WTC11 (cell line): ENCODE measurements at regions not wholly inside any gene's neighbourhood (a gene's known extent, or its start where the extent isn't known, plus 50 kb on each side); places are given as distances from the start of the nearest gene placed in this dataset.

ENCODE experiments used
- ATAC-seq: fragments of 200-7000 bp; cut with Tn5 transposase; 2 replicates; pipeline ENCODE4 v1.10.0; 2021; ENCODE audit warnings: mild to moderate bottlenecking, moderate library complexity
- CTCF ChIA-PET: fragments of 300-600 bp; sonication (Branson Sonifier 250); formaldehyde crosslinking; loops from one replicate; lab custom pipeline; 2021; ENCODE audit warnings: antibody characterized with exemption; lab: Charles Lee
- POLR2A ChIA-PET: fragments of 350-600 bp; sonication (Branson Sonifier 250); formaldehyde crosslinking; loops from one replicate; lab custom pipeline; 2021; ENCODE audit warnings: antibody characterized with exemption; lab: Charles Lee
- DNase-seq: peaks from one replicate; pipeline ENCODE4 v3.0.0; 2021; ENCODE audit warnings: low spot score
- H3K27ac Mint-ChIP-seq: 2 replicates; pipeline ENCODE4 v1.8.0; 2021; ENCODE audit warnings: mixed read lengths
- H3K27me3 Mint-ChIP-seq: 2 replicates; pipeline ENCODE4 v1.8.0; 2021; ENCODE audit warnings: low read depth, mild to moderate bottlenecking, moderate library complexity, mixed read lengths
- H3K36me3 Mint-ChIP-seq: 2 replicates; pipeline ENCODE4 v1.8.0; 2021; ENCODE audit warnings: mixed read lengths
- H3K4me1 Mint-ChIP-seq: 2 replicates; pipeline ENCODE4 v1.8.0; 2022; ENCODE audit warnings: mixed read lengths
- H3K4me3 Mint-ChIP-seq: 2 replicates; pipeline ENCODE4 v1.8.0; 2021; ENCODE audit warnings: mild to moderate bottlenecking, moderate library complexity, mixed read lengths
- H3K9me3 Mint-ChIP-seq: 2 replicates; pipeline ENCODE4 v1.8.0; 2021; ENCODE audit warnings: mixed read lengths
- CREB1 ChIP-seq: sonication (generic); formaldehyde crosslinking; IDR thresholded peaks from 2 replicates; pipeline ENCODE4 v1.8.0; 2023; ENCODE audit warnings: mild to moderate bottlenecking, missing genetic modification reagents
- FOXP1 ChIP-seq: sonication (generic); formaldehyde crosslinking; IDR thresholded peaks from 2 replicates; pipeline ENCODE4 v1.8.0; 2022; ENCODE audit warnings: missing genetic modification reagents, mild to moderate bottlenecking, moderate library complexity, borderline replicate concordance
- GABPB1 ChIP-seq: sonication (generic); formaldehyde crosslinking; IDR thresholded peaks from 2 replicates; pipeline ENCODE4 v1.8.1; 2023; ENCODE audit warnings: mild to moderate bottlenecking, missing genetic modification reagents
- NFATC4 ChIP-seq: fragments of 250-450 bp; sonication (Bioruptor Pico); IDR thresholded peaks from 2 replicates; pipeline ENCODE4 v1.9.0; 2021; ENCODE audit warnings: mild to moderate bottlenecking
- NFE2L1 ChIP-seq: sonication (generic); formaldehyde crosslinking; IDR thresholded peaks from 2 replicates; pipeline ENCODE4 v1.8.1; 2023; ENCODE audit warnings: missing genetic modification reagents
- OVOL2 ChIP-seq: fragments of 250-450 bp; sonication (Bioruptor Pico); IDR thresholded peaks from 2 replicates; pipeline ENCODE4 v1.9.0; 2021; ENCODE audit warnings: mild to moderate bottlenecking, borderline replicate concordance
- ZNF416 ChIP-seq: fragments of 250-450 bp; sonication (Bioruptor Pico); IDR thresholded peaks from 2 replicates; pipeline ENCODE4 v1.9.0; 2021; ENCODE audit warnings: mild to moderate bottlenecking, inconsistent platforms
- ZNF423 ChIP-seq: fragments of 250-450 bp; sonication (Bioruptor Pico); IDR thresholded peaks from 2 replicates; pipeline ENCODE4 v2.1.2; 2022; ENCODE audit warnings: mild to moderate bottlenecking, moderate library complexity
- ZNF671 ChIP-seq: fragments of 250-450 bp; sonication (Bioruptor Pico); IDR thresholded peaks from 2 replicates; pipeline ENCODE4 v1.8.0; 2021; ENCODE audit warnings: mild to moderate bottlenecking
- TF ChIP-seq, protein P1 (sequence below): sonication (generic); formaldehyde crosslinking; IDR thresholded peaks from 2 replicates; pipeline ENCODE4 v1.8.0; 2022; ENCODE audit warnings: missing genetic modification reagents
- TF ChIP-seq, protein P2 (sequence below): fragments of 250-450 bp; sonication (Bioruptor Pico); IDR thresholded peaks from 2 replicates; pipeline ENCODE4 v1.9.0; 2021; ENCODE audit warnings: mild to moderate bottlenecking, borderline replicate concordance
- TF ChIP-seq, protein P3 (sequence below): sonication (generic); formaldehyde crosslinking; IDR thresholded peaks from 2 replicates; pipeline ENCODE4 v1.8.0; 2023; ENCODE audit warnings: mild to moderate bottlenecking, missing genetic modification reagents
- TF ChIP-seq, protein P4 (sequence below): sonication (generic); formaldehyde crosslinking; IDR thresholded peaks from 2 replicates; pipeline ENCODE4 v1.8.1; 2022; ENCODE audit warnings: missing genetic modification reagents, borderline replicate concordance
- TF ChIP-seq, protein P5 (sequence below): sonication (generic); formaldehyde crosslinking; IDR thresholded peaks from 2 replicates; pipeline ENCODE4 v1.8.1; 2022; ENCODE audit warnings: low read depth, mild to moderate bottlenecking, moderate library complexity, missing genetic modification reagents, borderline replicate concordance
- TF ChIP-seq, protein P6 (sequence below): sonication (generic); formaldehyde crosslinking; conservative IDR thresholded peaks from 2 replicates; pipeline ENCODE4 v1.8.1; 2022; ENCODE audit warnings: mild to moderate bottlenecking, missing genetic modification reagents

DNA sequence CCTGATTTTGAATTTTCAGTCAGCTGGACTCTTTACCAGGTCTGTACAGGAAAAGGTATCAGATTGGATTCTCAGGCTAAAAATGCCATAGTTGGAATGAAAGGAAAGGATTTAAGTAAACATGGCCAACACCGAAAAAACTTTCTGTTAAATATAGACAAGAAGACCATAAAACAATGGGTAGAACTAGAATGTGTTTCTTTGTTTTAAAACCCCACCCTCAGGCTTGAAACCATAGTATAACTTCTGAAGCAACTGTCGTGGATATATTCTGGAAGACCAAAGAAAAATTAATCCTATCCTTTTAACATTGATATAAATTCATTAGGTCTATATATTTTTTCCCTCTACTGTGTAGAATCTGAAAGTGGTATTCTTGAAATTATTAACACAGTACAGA lies 118.6 kb upstream of the HAPLN1 start:
- H3K9me3 Mint-ChIP-seq, result no peaks in the 10 kb centered on the region
- ATAC-seq (no peak), DNase-seq (no peak)
- H3K27ac Mint-ChIP-seq, result no peak overlapping the region
- CTCF ChIA-PET, result no interaction called here
- no peaks in the 10 kb centered on the region for H3K4me1 Mint-ChIP-seq
- H3K27me3 Mint-ChIP-seq, result no peaks in the 10 kb centered on the region
- no peak overlapping the region for H3K4me3 Mint-ChIP-seq
- TF ChIP-seq, protein P1, sequence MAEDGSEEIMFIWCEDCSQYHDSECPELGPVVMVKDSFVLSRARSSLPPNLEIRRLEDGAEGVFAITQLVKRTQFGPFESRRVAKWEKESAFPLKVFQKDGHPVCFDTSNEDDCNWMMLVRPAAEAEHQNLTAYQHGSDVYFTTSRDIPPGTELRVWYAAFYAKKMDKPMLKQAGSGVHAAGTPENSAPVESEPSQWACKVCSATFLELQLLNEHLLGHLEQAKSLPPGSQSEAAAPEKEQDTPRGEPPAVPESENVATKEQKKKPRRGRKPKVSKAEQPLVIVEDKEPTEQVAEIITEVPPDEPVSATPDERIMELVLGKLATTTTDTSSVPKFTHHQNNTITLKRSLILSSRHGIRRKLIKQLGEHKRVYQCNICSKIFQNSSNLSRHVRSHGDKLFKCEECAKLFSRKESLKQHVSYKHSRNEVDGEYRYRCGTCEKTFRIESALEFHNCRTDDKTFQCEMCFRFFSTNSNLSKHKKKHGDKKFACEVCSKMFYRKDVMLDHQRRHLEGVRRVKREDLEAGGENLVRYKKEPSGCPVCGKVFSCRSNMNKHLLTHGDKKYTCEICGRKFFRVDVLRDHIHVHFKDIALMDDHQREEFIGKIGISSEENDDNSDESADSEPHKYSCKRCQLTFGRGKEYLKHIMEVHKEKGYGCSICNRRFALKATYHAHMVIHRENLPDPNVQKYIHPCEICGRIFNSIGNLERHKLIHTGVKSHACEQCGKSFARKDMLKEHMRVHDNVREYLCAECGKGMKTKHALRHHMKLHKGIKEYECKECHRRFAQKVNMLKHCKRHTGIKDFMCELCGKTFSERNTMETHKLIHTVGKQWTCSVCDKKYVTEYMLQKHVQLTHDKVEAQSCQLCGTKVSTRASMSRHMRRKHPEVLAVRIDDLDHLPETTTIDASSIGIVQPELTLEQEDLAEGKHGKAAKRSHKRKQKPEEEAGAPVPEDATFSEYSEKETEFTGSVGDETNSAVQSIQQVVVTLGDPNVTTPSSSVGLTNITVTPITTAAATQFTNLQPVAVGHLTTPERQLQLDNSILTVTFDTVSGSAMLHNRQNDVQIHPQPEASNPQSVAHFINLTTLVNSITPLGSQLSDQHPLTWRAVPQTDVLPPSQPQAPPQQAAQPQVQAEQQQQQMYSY, result no peak
- no peak for TF ChIP-seq FOXP1 (CRISPR knock-in tag)
- POLR2A ChIA-PET, result no interaction called here
- H3K36me3 Mint-ChIP-seq, result no peaks in the 10 kb centered on the region

DNA sequence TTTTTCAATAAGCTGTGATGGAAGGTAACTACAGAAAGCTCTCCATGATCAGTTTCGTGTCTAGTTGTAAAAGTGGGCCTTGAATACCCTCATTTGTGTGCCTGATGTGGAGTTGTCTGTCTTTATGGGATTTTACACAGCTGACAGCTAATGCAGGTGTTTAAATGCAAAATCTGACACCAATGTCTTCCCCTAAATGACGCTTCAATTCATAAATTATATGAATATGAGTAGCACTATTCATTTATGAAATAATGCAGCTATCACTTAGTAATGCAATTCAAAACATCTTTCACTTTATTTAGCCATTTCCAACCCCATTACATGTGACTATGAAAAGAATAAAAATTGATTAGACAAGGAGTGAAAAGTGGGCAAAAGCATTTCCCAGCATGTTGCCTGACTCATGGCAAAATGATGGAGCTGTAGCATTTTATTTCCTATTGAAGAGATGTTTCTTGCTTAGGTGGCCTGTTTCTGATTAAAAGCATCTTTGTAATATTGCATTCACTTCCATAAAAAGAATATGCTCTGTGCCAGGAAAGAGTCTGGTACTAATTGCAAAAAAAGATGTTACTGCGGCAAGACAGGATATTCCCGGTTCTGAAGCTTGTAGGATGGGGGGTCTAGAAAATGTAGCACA lies 116.7 kb upstream of the HAPLN1 start:
- ATAC-seq, result no peak

DNA sequence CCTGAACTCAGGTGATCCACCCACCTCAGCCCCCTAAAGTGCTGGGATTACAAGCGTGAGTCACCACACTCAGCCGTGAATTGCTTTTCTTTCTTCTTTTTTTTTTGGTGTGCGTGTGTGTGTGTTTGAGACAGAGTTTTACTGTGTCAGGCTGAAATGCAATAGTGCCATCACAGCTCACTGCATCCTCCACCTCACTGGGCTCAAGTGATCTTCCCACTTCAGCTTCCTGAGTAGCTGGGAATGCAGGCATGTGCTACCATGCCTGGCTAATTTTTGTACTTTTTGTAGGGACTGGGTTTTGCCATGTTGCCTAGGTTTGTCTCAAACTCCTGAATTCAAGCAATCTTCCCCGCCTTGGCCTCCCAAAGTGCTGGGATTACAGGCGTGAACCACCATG lies 113.7 kb upstream of the HAPLN1 start:
- Mint-ChIP-seq H3K36me3 (no peaks in the 10 kb centered on the region), H3K27ac (no peak overlapping the region), H3K4me3 (no peak overlapping the region), H3K4me1 (no peaks in the 10 kb centered on the region), H3K9me3 (peaks cover 10% of the 10 kb centered on the region), H3K27me3 (no peaks in the 10 kb centered on the region)
- DNase-seq (no peak), ATAC-seq (no peak)
- ChIA-PET POLR2A (no interaction called here), CTCF (no interaction called here)
- TF ChIP-seq, protein P2, sequence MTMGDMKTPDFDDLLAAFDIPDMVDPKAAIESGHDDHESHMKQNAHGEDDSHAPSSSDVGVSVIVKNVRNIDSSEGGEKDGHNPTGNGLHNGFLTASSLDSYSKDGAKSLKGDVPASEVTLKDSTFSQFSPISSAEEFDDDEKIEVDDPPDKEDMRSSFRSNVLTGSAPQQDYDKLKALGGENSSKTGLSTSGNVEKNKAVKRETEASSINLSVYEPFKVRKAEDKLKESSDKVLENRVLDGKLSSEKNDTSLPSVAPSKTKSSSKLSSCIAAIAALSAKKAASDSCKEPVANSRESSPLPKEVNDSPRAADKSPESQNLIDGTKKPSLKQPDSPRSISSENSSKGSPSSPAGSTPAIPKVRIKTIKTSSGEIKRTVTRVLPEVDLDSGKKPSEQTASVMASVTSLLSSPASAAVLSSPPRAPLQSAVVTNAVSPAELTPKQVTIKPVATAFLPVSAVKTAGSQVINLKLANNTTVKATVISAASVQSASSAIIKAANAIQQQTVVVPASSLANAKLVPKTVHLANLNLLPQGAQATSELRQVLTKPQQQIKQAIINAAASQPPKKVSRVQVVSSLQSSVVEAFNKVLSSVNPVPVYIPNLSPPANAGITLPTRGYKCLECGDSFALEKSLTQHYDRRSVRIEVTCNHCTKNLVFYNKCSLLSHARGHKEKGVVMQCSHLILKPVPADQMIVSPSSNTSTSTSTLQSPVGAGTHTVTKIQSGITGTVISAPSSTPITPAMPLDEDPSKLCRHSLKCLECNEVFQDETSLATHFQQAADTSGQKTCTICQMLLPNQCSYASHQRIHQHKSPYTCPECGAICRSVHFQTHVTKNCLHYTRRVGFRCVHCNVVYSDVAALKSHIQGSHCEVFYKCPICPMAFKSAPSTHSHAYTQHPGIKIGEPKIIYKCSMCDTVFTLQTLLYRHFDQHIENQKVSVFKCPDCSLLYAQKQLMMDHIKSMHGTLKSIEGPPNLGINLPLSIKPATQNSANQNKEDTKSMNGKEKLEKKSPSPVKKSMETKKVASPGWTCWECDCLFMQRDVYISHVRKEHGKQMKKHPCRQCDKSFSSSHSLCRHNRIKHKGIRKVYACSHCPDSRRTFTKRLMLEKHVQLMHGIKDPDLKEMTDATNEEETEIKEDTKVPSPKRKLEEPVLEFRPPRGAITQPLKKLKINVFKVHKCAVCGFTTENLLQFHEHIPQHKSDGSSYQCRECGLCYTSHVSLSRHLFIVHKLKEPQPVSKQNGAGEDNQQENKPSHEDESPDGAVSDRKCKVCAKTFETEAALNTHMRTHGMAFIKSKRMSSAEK, result no peak
- no peak for TF ChIP-seq ZNF423 (CRISPR knock-in tag)
- TF ChIP-seq CREB1 (CRISPR knock-in tag), result no peak
- TF ChIP-seq, protein P3, sequence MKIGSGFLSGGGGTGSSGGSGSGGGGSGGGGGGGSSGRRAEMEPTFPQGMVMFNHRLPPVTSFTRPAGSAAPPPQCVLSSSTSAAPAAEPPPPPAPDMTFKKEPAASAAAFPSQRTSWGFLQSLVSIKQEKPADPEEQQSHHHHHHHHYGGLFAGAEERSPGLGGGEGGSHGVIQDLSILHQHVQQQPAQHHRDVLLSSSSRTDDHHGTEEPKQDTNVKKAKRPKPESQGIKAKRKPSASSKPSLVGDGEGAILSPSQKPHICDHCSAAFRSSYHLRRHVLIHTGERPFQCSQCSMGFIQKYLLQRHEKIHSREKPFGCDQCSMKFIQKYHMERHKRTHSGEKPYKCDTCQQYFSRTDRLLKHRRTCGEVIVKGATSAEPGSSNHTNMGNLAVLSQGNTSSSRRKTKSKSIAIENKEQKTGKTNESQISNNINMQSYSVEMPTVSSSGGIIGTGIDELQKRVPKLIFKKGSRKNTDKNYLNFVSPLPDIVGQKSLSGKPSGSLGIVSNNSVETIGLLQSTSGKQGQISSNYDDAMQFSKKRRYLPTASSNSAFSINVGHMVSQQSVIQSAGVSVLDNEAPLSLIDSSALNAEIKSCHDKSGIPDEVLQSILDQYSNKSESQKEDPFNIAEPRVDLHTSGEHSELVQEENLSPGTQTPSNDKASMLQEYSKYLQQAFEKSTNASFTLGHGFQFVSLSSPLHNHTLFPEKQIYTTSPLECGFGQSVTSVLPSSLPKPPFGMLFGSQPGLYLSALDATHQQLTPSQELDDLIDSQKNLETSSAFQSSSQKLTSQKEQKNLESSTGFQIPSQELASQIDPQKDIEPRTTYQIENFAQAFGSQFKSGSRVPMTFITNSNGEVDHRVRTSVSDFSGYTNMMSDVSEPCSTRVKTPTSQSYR, result no peak
- TF ChIP-seq GABPB1, result no peak
- no peak for TF ChIP-seq NFATC4 (CRISPR knock-in tag)
- TF ChIP-seq OVOL2 (CRISPR knock-in tag), result no peak
- TF ChIP-seq, protein P4, sequence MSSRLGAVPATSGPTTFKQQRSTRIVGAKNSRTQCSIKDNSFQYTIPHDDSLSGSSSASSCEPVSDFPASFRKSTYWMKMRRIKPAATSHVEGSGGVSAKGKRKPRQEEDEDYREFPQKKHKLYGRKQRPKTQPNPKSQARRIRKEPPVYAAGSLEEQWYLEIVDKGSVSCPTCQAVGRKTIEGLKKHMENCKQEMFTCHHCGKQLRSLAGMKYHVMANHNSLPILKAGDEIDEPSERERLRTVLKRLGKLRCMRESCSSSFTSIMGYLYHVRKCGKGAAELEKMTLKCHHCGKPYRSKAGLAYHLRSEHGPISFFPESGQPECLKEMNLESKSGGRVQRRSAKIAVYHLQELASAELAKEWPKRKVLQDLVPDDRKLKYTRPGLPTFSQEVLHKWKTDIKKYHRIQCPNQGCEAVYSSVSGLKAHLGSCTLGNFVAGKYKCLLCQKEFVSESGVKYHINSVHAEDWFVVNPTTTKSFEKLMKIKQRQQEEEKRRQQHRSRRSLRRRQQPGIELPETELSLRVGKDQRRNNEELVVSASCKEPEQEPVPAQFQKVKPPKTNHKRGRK, result no peak

More for the DNA sequence above, 116.7 kb upstream of the HAPLN1 start:
- no peak overlapping the region for H3K4me3 Mint-ChIP-seq
- no peaks in the 10 kb centered on the region for H3K9me3 Mint-ChIP-seq
- POLR2A ChIA-PET, result no interaction called here
- H3K27ac Mint-ChIP-seq, result no peak overlapping the region
- H3K36me3 Mint-ChIP-seq, result no peaks in the 10 kb centered on the region
- no peaks in the 10 kb centered on the region for H3K27me3 Mint-ChIP-seq
- TF ChIP-seq NFE2L1 (CRISPR knock-in tag), result no peak
- TF ChIP-seq, protein P5, sequence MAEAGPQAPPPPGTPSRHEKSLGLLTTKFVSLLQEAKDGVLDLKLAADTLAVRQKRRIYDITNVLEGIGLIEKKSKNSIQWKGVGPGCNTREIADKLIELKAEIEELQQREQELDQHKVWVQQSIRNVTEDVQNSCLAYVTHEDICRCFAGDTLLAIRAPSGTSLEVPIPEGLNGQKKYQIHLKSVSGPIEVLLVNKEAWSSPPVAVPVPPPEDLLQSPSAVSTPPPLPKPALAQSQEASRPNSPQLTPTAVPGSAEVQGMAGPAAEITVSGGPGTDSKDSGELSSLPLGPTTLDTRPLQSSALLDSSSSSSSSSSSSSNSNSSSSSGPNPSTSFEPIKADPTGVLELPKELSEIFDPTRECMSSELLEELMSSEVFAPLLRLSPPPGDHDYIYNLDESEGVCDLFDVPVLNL (CRISPR knock-in tag), result no peak
- TF ChIP-seq, protein P6, sequence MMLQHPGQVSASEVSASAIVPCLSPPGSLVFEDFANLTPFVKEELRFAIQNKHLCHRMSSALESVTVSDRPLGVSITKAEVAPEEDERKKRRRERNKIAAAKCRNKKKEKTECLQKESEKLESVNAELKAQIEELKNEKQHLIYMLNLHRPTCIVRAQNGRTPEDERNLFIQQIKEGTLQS, result no peak
- no peak for TF ChIP-seq ZNF671
- no peak for TF ChIP-seq ZNF416
- TF ChIP-seq, all 79 proteins: peak for 0
- CTCF ChIA-PET, result no interaction called here
- no peaks in the 10 kb centered on the region for H3K4me1 Mint-ChIP-seq
- no peak for DNase-seq
